ENCODE measurements at regions not wholly inside any gene's neighbourhood (a gene's known extent, or its start where the extent isn't known, plus 50 kb on each side); places are given as distances from the start of the nearest gene placed in this dataset.
"Not testable (repeated sequence)": the region's sequence is repeated elsewhere in the genome, so short reads cannot be mapped to it uniquely, and the experiment has no call there.

DNA sequence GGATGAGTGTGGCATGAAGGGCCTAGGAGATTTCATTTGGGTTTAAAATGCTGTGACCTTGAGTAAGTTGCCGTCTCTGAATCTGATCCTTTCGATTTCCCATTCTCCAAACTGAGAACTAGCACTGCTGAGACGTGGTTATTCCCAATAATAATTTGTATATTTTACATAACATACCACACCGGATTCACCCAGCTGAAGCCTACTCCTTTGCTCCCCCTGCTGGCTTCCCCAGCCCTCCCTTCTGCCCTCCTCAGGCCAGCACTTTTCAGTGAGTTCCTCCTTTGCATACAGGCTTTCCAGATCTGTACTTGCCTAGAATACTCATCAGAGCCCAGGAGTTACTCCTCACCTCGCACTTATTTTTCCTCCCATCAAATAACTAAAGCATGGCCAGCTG is 255.1 kb downstream of the OR4F29 start:
- not testable (repeated sequence) for DNase-seq

DNA sequence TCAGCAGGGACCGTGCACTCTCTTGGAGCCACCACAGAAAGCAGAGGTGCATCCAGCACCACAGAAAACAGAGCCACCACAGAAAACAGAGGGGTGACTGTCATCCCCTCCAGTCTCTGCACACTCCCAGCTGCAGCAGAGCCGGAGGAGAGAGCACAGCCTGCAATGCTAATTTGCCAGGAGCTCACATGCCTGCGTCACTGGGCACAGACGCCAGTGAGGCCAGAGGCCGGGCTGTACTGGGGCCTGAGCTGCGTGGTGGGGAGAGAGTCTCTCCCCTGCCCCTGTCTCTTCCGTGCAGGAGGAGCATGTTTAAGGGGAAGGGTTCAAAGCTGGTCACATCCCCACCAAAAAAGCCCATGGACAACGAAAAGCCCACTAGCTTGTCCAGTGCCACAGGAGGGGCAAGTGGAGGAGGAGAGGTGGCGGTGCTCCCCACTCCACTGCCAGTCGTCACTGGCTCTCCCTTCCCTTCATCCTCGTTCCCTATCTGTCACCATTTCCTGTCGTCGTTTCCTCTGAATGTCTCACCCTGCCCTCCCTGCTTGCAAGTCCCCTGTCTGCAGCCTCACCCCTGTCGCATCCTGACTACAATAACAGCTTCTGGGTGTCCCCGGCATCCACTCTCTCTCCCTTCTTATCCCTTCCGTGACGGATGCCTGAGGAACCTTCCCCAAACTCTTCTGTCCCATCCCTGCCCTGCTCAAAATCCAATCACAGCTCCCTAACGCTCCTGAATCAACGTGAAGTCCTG is 260.0 kb downstream of the OR4F29 start:
- not testable (repeated sequence) for DNase-seq

DNA sequence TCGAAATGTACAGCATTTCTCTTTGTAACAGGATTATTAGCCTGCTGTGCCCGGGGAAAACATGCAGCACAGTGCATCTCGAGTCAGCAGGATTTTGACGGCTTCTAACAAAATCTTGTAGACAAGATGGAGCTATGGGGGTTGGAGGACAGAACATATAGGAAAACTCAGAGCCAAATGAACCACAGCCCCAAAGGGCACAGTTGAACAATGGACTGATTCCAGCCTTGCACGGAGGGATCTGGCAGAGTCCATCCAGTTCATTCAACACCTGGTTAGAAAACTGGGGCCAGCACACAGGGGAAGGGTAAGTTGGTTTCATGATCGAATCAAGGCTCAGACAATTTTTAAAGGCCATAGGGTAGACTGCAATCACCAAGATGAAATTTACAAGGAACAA is 260.8 kb downstream of the OR4F29 start:
- not testable (repeated sequence) for DNase-seq

DNA sequence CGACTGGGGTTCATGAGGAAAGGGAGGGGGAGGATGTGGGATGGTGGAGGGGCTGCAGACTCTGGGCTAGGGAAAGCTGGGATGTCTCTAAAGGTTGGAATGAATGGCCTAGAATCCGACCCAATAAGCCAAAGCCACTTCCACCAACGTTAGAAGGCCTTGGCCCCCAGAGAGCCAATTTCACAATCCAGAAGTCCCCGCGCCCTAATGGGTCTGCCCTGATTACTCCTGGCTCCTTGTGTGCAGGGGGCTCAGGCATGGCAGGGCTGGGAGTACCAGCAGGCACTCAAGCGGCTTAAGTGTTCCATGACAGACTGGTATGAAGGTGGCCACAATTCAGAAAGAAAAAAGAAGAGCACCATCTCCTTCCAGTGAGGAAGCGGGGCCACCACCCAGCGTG is 261.6 kb downstream of the OR4F29 start:
- DNase-seq: not testable (repeated sequence)

DNA sequence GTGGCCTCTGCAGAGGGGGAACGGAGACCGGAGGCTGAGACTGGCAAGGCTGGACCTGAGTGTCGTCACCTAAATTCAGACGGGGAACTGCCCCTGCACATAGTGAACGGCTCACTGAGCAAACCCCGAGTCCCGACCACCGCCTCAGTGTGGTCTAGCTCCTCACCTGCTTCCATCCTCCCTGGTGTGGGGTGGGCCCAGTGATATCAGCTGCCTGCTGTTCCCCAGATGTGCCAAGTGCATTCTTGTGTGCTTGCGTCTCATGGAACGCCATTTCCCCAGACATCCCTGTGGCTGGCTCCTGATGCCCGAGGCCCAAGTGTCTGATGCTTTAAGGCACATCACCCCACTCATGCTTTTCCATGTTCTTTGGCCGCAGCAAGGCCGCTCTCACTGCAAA is 262.2 kb downstream of the OR4F29 start:
- not testable (repeated sequence) for DNase-seq

DNA sequence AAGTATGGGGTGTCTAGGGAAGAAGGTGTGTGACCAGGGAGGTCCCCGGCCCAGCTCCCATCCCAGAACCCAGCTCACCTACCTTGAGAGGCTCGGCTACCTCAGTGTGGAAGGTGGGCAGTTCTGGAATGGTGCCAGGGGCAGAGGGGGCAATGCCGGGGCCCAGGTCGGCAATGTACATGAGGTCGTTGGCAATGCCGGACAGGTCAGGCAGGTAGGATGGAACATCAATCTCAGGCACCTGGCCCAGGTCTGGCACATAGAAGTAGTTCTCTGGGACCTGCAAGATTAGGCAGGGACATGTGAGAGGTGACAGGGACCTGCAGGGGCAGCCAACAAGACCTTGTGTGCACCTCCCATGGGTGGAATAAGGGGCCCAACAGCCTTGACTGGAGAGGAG is 264.2 kb downstream of the OR4F29 start:
- not testable (repeated sequence) for DNase-seq

DNA sequence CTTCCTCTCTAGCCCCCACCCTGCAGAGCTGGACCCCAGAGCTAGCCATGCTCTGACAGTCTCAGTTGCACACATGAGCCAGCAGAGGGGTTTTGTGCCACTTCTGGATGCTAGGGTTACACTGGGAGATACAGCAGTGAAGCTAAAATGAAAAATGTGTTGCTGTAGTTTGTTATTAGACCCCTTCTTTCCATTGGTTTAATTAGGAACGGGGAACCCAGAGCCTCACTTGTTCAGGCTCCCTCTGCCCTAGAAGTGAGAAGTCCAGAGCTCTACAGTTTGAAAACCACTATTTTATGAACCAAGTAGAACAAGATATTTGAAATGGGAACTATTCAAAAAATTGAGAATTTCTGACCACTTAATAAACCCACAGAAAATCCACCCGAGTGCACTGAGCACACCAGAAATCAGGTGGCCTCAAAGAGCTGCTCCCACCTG is 264.8 kb downstream of the OR4F29 start:
- DNase-seq: not testable (repeated sequence)

DNA sequence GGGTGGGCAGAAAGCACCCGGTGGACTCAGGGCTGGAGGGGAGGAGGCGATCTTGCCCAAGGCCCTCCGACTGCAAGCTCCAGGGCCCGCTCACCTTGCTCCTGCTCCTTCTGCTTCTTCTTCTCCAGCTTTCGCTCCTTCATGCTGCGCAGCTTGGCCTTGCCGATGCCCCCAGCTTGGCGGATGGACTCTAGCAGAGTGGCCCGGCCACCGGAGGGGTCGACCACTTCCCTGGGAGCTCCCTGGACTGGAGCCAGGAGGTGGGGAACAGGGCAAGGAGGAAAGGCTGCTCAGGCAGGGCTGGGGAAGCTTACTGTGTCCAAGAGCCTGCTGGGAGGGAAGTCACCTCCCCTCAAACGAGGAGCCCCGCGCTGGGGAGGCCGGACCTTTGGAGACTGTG is 265.3 kb downstream of the OR4F29 start:
- not testable (repeated sequence) for DNase-seq

DNA sequence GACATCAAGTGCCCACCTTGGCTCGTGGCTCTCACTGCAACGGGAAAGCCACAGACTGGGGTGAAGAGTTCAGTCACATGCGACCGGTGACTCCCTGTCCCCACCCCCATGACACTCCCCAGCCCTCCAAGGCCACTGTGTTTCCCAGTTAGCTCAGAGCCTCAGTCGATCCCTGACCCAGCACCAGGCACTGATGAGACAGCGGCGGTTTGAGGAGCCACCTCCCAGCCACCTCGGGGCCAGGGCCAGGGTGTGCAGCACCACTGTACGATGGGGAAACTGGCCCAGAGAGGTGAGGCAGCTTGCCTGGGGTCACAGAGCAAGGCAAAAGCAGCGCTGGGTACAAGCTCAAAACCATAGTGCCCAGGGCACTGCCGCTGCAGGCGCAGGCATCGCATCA is 266.0 kb downstream of the OR4F29 start:
- not testable (repeated sequence) for DNase-seq

DNA sequence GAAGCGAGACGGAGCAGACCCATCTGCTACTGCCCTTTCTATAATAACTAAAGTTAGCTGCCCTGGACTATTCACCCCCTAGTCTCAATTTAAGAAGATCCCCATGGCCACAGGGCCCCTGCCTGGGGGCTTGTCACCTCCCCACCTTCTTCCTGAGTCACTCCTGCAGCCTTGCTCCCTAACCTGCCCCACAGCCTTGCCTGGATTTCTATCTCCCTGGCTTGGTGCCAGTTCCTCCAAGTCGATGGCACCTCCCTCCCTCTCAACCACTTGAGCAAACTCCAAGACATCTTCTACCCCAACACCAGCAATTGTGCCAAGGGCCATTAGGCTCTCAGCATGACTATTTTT is 267.2 kb downstream of the OR4F29 start:
- not testable (repeated sequence) for DNase-seq

DNA sequence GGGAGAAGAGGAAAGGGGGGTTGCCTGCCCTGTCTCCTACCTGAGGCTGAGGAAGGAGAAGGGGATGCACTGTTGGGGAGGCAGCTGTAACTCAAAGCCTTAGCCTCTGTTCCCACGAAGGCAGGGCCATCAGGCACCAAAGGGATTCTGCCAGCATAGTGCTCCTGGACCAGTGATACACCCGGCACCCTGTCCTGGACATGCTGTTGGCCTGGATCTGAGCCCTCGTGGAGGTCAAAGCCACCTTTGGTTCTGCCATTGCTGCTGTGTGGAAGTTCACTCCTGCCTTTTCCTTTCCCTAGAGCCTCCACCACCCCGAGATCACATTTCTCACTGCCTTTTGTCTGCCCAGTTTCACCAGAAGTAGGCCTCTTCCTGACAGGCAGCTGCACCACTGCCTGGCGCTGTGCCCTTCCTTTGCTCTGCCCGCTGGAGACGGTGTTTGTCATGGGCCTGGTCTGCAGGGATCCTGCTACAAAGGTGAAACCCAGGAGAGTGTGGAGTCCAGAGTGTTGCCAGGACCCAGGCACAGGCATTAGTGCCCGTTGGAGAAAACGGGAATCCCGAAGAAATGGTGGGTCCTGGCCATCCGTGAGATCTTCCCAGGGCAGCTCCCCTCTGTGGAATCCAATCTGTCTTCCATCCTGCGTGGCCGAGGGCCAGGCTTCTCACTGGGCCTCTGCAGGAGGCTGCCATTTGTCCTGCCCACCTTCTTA is 267.7 kb downstream of the OR4F29 start:
- DNase-seq: not testable (repeated sequence)

DNA sequence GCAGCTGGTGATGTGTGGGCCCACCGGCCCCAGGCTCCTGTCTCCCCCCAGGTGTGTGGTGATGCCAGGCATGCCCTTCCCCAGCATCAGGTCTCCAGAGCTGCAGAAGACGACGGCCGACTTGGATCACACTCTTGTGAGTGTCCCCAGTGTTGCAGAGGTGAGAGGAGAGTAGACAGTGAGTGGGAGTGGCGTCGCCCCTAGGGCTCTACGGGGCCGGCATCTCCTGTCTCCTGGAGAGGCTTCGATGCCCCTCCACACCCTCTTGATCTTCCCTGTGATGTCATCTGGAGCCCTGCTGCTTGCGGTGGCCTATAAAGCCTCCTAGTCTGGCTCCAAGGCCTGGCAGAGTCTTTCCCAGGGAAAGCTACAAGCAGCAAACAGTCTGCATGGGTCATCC is 268.4 kb downstream of the OR4F29 start:
- not testable (repeated sequence) for DNase-seq

DNA sequence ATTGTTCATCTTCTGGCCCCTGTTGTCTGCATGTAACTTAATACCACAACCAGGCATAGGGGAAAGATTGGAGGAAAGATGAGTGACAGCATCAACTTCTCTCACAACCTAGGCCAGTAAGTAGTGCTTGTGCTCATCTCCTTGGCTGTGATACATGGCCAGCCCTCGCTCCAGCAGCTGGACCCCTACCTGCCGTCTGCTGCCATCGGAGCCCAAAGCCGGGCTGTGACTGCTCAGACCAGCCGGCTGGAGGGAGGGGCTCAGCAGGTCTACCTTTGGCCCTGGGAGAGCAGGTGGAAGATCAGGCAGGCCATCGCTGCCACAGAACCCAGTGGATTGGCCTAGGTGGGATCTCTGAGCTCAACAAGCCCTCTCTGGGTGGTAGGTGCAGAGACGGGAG is 268.8 kb downstream of the OR4F29 start:
- DNase-seq: not testable (repeated sequence)

DNA sequence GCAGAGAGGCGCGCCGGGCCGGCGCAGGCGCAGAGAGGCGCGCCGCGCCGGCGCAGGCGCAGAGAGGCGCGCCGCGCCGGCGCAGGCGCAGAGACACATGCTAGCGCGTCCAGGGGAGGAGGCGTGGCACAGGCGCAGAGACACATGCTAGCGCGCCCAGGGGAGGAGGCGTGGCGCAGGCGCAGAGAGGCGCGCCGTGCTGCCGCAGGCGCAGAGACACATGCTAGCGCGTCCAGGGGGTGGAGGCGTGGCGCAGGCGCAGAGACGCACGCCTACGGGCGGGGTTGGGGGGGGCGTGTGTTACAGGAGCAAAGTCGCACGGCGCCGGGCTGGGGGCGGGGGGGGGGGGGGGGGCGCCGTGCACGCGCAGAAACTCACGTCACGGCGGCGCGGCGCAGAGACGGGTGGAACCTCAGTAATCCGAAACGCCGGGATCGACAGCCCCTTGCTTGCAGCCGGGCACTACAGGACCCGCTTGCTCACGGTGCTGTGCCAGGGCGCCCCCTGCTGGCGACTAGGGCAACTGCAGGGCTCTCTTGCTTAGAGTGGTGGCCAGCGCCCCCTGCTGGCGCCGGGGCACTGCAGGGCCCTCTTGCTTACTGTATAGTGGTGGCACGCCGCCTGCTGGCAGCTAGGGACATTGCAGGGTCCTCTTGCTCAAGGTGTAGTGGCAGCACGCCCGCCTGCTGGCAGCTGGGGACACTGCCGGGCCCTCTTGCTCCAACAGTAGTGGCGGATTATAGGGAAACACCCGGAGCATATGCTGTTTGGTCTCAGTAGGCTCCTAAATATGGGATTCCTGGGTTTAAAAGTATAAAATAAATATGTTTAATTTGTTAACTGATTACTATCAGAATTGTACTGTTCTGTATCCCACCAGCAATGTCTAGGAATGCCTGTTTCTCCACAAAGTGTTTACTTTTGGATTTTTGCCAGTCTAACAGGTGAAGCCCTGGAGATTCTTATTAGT is 269.9 kb downstream of the OR4F29 start:
- DNase-seq: peak; percentile 73

DNA sequence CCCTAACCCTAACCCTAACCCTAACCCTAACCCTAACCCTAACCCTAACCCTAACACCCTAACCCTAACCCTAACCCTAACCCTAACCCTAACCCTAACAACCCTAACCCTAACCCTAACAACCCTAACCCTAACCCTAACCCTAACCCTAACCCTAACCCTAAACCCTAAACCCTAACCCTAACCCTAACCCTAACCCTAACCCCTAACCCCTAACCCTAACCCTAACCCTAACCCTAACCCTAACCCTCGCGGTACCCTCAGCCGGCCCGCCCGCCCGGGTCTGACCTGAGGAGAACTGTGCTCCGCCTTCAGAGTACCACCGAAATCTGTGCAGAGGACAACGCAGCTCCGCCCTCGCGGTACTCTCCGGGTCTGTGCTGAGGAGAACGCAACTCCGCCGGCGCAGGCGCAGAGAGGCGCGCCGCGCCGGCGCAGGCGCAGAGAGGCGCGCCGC is 270.7 kb downstream of the OR4F29 start:
- not testable (repeated sequence) for DNase-seq

DNA sequence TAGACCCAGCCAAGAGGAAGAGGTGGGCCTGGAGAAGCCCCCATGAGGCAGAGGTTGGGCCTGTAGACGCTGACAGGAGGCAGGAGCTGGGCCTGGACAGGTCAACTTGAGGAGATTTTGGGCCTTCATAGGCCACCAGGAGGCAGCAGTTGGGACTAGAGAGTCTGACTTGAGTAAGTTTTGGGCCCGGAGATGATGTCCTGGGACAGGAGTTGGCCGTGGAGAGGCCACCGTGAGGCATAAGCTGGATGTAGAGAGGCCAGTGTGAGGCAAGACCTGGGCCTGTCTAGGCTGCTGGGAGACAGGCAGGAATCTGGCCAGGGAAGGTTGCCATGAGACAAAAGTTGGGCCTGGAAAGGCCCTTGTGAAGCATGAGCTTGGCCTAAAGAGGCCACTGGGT is 312.6 kb downstream of the OR4F29 start:
- DNase-seq: not testable (repeated sequence)

DNA sequence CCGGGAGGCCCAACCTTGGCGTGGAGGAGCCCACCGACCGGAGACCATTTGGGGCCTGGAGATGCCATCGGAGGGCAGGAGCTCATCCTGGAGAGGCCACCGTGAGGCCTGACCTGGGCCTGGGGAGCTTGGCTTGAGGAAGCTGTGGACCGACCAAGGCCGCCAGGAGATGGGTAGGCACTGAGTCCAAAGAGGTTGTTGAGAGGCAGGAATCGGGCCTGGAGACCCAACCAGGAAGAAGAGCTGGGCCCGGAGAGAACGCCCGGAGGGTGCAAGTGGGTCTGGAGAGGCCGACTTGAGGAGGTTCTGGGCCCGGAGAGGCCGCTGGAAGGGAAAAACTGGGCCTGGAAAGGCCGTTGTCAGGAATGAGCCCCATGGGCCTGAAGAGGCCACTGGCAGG is 313.8 kb downstream of the OR4F29 start:
- DNase-seq: not testable (repeated sequence)

DNA sequence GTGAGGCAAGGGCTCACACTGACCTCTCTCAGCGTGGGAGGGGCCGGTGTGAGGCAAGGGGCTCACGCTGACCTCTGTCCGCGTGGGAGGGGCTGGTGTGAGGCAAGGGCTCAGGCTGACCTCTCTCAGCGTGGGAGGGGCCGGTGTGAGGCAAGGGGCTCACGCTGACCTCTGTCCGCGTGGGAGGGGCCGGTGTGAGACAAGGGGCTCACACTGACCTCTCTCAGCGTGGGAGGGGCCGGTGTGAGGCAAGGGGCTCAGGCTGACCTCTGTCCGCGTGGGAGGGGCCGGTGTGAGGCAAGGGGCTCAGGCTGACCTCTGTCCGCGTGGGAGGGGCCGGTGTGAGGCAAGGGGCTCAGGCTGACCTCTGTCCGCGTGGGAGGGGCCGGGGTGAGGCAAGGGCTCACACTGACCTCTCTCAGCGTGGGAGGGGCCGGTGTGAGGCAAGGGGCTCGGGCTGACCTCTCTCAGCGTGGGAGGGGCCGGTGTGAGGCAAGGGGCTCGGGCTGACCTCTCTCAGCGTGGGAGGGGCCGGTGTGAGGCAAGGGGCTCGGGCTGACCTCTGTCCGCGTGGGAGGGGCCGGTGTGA is 315.0 kb downstream of the OR4F29 start:
- not testable (repeated sequence) for DNase-seq

DNA sequence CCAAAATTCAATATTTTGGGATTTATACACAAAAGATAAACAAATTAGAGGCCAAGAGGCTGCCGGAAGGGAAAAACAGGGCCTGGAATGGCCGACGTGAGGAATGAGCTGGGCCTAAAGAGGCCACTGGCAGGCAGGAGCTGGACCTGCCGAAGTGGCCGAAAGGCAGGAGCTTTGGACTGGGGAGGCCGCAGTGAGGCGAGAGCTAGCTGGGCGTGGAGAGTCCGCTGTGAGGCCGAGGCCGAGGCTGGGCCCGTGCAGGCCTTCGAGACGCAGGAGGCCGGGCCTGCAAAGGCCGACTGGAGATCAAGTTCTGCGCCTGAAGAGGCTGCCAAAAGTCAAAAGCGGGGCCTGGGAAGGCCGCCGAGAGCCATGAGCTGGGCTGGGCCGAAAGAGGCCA is 316.5 kb downstream of the OR4F29 start:
- DNase-seq: not testable (repeated sequence)

DNA sequence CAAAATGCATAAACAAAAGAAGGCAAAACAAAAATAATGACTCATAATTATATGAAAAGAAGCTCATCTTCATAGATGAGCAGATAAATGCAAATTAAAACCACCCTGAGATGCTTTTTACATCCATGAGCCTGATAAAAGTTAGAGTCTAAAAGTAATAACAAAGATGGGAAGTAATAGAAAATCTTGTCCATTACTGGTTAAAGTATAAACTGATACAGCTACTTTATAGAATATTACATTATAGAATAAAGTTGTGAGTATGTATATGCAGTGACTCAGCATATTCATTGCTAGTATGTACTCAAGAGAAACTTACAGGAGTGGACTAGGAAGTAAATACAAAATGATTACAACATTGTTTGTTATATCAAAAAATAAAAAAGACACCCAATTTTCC is 333.0 kb downstream of the OR4F29 start:
- not testable (repeated sequence) for DNase-seq

DNA sequence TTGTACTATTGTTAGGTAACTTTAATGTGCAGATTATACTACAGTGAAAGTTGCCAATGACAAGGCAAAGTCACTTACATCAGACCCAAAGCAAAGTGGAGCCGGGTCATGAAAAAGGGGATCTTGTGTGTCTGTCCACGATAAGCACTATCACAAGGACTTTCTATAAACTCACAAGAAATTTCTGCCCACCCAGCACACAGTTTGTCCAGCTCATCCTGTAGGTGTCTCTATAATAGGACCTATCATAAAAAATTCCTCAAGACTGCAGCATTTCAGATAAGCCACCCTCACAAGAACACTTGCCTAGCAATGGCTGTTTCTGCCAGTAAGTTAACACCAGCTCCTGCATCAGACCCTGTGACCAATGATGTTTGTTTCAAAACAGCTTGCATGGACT is 335.9 kb downstream of the OR4F29 start:
- DNase-seq: not testable (repeated sequence)

DNA sequence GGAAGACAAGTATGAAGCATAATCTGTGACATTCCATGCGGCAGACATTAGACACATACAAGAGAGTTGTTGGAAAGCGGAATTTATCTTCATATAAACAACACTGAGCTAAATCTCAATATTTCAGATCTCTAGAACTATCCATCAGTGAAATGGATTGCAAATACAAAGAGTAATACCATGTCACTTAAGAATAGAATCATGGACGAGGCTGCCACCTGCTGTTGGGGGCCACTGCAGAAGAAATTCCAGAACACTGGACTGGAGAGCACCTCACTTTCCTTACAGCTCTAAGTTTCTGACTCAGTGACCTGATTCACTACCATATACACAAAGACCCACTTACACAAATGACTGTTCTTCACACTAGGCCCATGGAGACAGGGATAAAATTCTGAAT is 346.7 kb downstream of the OR4F29 start:
- DNase-seq: not testable (repeated sequence)

DNA sequence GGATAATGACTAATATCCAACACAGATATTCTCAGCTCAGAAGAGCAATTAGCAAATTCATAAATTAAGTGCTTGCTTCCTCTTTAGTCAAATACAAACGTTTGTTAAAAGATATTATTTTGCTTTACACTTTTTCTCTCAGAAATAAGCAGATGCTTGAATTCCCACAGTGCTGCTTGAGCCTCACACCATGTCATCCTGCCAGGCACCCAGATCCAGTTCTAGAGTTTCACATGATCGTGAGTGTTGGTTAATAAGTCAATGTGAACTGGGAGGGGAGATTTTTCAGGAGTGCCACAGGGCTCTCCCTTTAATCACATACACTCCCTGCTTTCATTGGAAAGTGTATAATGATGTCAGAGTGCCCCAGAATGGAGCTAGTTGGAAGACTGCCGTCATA is 352.0 kb downstream of the OR4F29 start:
- DNase-seq: not testable (repeated sequence)
